Coronary artery (tissue), 2 donors: ENCODE measurements at regions not wholly inside any gene's neighbourhood (a gene's known extent, or its start where the extent isn't known, plus 50 kb on each side); places are given as distances from the start of the nearest gene placed in this dataset.
"Not testable (repeated sequence)": the region's sequence is repeated elsewhere in the genome, so short reads cannot be mapped to it uniquely, and the experiment has no call there.

Source experiments
- DNase-seq: peaks from one replicate; pipeline ENCODE4 v3.0.0-alpha.2; 2017; ENCODE audit warnings: low spot score
- H3K27ac ChIP-seq, 2 donors: fragments of 200-600 bp; sonication (generic); one replicate each; pipeline ENCODE4 v1.5.1; 2016 to 2019
- H3K4me3 ChIP-seq: fragments of 200-600 bp; sonication (generic); 2 replicates; pipeline ENCODE4 v1.5.1; 2016; ENCODE audit warnings: mild to moderate bottlenecking, moderate library complexity
- CTCF ChIP-seq: fragments of 200-600 bp; sonication (generic); IDR thresholded peaks from one replicate; pipeline ENCODE4 v1.5.1; 2019; ENCODE audit warnings: antibody characterized with exemption

GRCh38 chr4:173735585-173735984, 205.6 kb upstream of the HAND2 start:
- peak overlapping the region; percentile 59 to 66 for H3K27ac ChIP-seq
- H3K4me3 ChIP-seq = peak overlapping the region; percentile 30
- TF ChIP-seq CTCF = no peak
- DNase-seq = no peak

GRCh38 chr4:173735049-173735448, 205.0 kb upstream of the HAND2 start:
- no peak for DNase-seq
- peak overlapping the region; percentile 59 to 66 for H3K27ac ChIP-seq
- no peak for TF ChIP-seq CTCF
- peak overlapping the region; percentile 30 for H3K4me3 ChIP-seq

DNA sequence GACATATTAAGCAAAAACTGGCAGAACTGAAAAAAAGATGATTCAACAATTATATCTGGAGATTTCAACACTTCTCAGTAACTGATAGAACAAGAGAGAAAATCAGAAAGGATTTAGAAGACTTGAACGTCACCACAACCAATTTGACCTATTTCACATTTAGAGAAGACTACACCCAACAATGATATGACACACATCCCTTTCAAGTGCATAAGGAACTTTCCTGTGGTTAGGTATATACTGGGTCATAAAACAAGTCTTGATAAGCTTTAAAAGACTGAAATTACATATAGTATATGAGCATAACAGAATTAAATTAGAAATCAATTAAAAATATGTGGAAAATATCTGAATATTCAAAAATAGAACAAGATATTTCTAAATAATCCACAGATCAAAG, 201.2 kb upstream of the HAND2 start:
- no peak for TF ChIP-seq CTCF
- H3K27ac ChIP-seq = no peak overlapping the region
- H3K4me3 ChIP-seq = no peak overlapping the region
- DNase-seq = no peak

DNA sequence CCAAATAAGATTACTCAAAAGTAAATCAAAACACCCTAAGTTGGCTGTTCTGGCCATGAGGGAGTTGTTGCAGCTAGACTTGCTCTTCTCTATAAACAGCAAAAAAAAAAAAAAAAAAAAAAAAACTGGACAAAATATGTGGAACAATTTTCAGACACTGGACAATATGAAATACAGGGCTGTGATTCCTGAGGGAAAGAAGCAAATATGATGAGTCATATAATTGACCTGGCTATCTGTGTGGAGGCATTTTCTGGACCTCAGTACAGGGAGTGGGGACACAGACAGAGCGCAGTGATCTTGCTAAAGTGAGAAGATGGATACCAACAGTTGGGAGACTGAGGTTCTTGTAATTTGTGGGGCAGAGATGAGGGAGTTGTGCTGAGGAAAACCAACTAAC, 192.0 kb upstream of the HAND2 start:
- DNase-seq = no peak
- Histone ChIP-seq H3K4me3 (no peak overlapping the region), H3K27ac (no peak overlapping the region)
- no peak for TF ChIP-seq CTCF

- not testable (repeated sequence) for H3K27ac ChIP-seq, DNase-seq, H3K4me3 ChIP-seq
Measured at GRCh38 chr4:173718504-173718903, 188.5 kb upstream of the HAND2 start.

GRCh38 chr4:173717581-173717980, 187.6 kb upstream of the HAND2 start:
- no peak overlapping the region for H3K27ac ChIP-seq
- no peak overlapping the region for H3K4me3 ChIP-seq
- TF ChIP-seq CTCF = no peak
- no peak for DNase-seq

- no peak for TF ChIP-seq CTCF
- DNase-seq = no peak
- no peak overlapping the region for H3K4me3 ChIP-seq
- no peak overlapping the region for H3K27ac ChIP-seq
Measured at GRCh38 chr4:173714456-173714855, 184.4 kb upstream of the HAND2 start.

DNA sequence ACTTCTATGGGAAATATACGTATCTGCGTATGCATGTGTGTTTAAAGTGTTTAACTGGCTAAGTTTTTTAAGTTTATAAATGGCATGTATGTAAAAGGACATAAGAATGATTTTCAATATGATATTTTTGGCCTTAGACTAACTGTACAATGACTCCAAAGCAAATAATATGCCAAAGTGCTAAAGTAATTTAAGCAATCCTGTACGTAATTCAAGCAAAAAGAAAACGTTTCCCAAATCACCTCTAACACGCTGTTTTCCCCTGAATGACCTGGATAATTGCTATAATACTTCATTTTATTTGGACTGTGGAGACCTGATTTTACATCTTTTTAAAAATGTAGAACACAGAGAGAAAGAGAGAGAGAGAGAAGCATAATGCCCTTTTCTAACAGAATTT, 183.0 kb upstream of the HAND2 start:
- no peak for TF ChIP-seq CTCF
- DNase-seq = no peak
- no peak overlapping the region for H3K27ac ChIP-seq
- no peak overlapping the region for H3K4me3 ChIP-seq
